ENCODE measurements at regions not wholly inside any gene's neighbourhood (a gene's known extent, or its start where the extent isn't known, plus 50 kb on each side); places are given as distances from the start of the nearest gene placed in this dataset.

GRCh38 chrX:109797311-109797975 is 64.4 kb upstream of the ACSL4 start:
- TF ChIP-seq CTCF (IDR thresholded peaks at IDR 0.05) = no peak
- TF ChIP-seq POLR2A (IDR thresholded peaks at IDR 0.05) = no peak
